Gastrocnemius medialis (tissue), 4 donors: ENCODE measurements at regions not wholly inside any gene's neighbourhood (a gene's known extent, or its start where the extent isn't known, plus 50 kb on each side); places are given as distances from the start of the nearest gene placed in this dataset.

Source experiments
- CTCF ChIP-seq, 5 experiments: fragments of 450-650 bp in 3 of 5; fragments of 200-600 bp in 2 of 5; sonication (generic) in 2 of 5; IDR thresholded peaks in 4 of 5; conservative IDR thresholded peaks in 1 of 5; 1 replicate in 4 of 5; 2 replicates in 1 of 5; pipeline ENCODE4 v1.5.1; 2016 to 2019; ENCODE audit warnings: antibody characterized with exemption in 5 of 5, mild to moderate bottlenecking in 3 of 5, moderate library complexity in 3 of 5
- POLR2A ChIP-seq, 2 donors: fragments of 450-650 bp; IDR thresholded peaks; one replicate each; pipeline ENCODE4 v1.6.1; 2017; ENCODE audit warnings: antibody characterized with exemption in 2 of 2, mild to moderate bottlenecking in 2 of 2, moderate library complexity in 2 of 2

- TF ChIP-seq CTCF (IDR thresholded peaks at IDR 0.05 in 4 of 5, conservative IDR thresholded peaks at IDR 0.05 in 1 of 5): no peak
- TF ChIP-seq POLR2A (IDR thresholded peaks at IDR 0.05): no peak
Observed at GRCh38 chr12:40602562-40602961, 89.7 kb upstream of the CNTN1 start.
